ENCODE measurements at regions not wholly inside any gene's neighbourhood (a gene's known extent, or its start where the extent isn't known, plus 50 kb on each side); places are given as distances from the start of the nearest gene placed in this dataset.

GRCh38 chr9:119781886-119782285 lies 412.7 kb upstream of the BRINP1 start:
- no peak for TF ChIP-seq CTCF (conservative IDR thresholded peaks at IDR 0.05)
- TF ChIP-seq ZFX (IDR thresholded peaks at IDR 0.05) = no peak
